GM21619 (cell line): ENCODE measurements at regions not wholly inside any gene's neighbourhood (a gene's known extent, or its start where the extent isn't known, plus 50 kb on each side); places are given as distances from the start of the nearest gene placed in this dataset.
A peak's percentile ranks its signal among the peaks of the same experiment; 100 is the strongest.
"Not testable (repeated sequence)": the region's sequence is repeated elsewhere in the genome, so short reads cannot be mapped to it uniquely, and the experiment has no call there.

Experiments used
- ATAC-seq: cut with Tn5 transposase; IDR thresholded peaks from one replicate; pipeline ENCODE4 v1.9.1; 2021; ENCODE audit not compliant: unreplicated experiment

GRCh38 chr2:167844714-167845530 is 402.5 kb downstream of the STK39 start:
- ATAC-seq: no peak

GRCh38 chr2:167843657-167844056 is 403.7 kb downstream of the STK39 start:
- ATAC-seq: no peak

DNA sequence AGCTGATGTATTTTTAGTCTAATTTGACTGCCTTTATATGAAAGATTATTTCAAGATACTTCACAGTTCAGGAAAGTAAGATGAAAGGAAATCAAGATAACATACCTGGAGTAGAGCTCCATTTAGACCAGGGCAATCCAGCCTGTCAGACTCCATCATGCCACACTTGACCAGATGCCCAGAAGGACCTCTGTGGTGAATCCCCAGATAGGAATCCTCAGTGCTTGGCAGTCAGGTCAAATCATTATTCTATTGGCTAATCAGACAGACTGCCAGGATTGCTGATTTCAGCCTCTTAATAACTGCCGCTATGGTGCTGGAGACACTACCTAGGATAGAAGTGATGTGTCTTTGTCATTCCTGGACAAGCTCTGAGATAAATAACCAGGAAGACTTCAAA is 404.2 kb downstream of the STK39 start:
- ATAC-seq: no peak

GRCh38 chr2:167842047-167842446 is 405.3 kb downstream of the STK39 start:
- no peak for ATAC-seq

- ATAC-seq: not testable (repeated sequence)
Observed at GRCh38 chr2:167835290-167835689, 412.1 kb downstream of the STK39 start.

- no peak for ATAC-seq
Observed at GRCh38 chr2:167834707-167835106, 412.7 kb downstream of the STK39 start.

GRCh38 chr2:167833294-167833693 is 414.1 kb downstream of the STK39 start:
- no peak for ATAC-seq

DNA sequence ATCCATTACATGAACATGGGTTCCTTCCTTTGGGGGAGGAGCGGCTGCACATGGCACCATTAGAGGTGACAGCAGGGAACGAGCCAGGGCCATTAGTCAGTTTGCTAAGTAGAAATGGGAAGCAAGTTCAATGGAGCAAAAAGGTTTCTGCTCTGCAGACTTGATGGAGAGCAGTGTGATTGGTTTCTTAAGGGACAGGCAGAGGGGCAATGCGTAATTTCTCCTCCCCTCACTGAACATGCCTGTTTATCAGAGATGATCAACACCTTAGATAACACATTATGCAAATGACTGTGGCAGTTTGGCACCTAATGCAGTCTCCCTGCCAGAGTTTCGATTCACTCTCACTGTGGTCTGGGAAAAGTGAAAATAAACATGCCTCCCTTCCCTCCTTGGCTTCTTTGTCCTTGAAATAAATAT is 414.5 kb downstream of the STK39 start:
- ATAC-seq: no peak

GRCh38 chr2:167827352-167828097 is 419.9 kb downstream of the STK39 start:
- ATAC-seq: no peak

DNA sequence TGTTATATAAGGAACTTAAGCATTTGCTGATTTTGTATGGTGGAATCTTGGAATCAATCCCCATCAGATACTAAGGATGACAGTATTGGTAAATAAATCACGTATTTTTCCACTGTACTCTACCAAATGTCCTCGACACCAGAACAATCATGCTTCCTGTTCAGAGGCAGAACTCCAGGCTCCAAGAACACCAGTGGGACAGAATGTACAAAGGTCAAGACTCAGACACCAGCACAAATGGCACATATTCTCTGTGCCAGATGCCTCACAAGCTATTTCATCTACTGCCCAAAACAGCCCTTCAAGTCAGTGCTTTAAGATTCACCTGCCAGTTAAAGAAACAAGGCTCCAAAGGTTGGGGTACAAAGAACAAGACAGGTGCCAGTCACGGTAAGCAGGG is 420.5 kb downstream of the STK39 start:
- ATAC-seq: no peak

DNA sequence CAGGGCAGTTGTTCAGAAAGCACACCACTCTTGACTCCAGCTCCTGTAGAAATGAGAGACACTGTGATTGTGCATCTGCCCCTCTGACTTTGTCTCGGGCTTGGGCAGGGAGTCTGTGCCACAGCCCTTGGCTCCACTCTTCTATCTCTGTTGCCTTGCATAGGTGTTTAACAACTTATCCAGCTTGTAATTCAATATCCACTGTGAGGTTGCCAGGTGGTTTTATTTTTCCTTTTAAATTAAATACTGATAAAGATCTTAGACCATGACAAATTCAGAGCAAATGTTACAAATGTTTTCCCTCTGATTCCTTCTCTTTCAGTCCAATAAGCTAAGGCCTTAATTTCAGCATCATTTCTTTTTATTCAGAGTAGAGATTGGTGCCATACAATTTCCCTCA is 421.7 kb downstream of the STK39 start:
- no peak for ATAC-seq

DNA sequence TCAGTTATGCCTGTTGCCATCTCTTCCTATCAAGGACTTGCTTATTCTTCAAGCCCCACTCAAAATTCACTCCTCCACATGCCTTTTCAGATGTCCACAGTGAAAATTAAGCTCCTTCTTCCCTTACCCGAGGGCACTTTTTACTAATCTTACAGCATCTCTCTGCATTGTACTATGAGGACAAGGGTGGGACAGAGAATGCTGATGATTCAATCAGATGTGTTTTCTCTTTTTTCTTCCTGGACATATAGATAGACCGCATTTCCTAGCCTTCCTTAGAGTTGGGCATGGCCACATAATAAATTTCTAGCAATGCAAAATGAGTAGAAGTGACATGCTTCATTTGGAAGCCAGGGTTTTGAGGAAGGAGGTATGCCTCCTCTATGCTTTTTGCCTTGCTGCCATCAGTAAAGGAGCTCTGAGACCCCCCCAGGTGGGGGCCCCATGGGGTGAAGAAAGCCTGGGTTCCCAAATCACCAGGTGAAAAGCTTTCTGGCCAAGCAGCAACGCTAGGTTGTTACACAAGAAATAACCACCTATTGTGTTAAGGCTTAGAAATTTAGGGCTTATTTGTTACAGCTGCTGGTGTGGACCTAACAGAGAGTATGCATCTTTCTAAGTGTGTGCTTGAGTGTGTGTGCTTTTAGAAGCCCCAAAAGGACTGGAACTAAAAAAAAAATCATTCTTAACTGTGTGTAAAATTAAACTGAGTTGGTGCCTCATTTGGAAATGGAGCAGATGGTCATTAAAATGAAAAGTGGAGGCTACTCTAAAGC is 424.5 kb downstream of the STK39 start:
- ATAC-seq: no peak

- no peak for ATAC-seq
Observed at GRCh38 chr2:167820488-167820887, 426.9 kb downstream of the STK39 start.

DNA sequence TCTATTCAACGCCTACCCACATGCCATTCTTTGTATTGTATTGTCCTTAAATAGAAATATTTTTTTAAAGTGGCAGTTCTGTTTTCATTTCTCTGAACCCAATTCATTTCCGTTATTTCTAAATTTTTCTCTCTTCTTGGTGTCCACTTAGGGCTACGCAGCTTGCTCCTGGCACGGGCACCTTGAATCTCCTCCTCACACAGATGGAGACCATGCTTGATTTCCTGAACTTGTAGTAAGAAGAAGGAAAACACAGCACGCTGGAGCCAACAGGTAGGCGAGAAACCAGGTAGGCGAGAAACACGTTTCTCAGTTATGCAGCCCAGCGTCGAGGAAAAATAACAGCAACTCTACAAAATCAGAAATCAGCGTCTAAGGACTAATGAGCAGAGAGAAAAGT is 428.9 kb downstream of the STK39 start:
- no peak for ATAC-seq

DNA sequence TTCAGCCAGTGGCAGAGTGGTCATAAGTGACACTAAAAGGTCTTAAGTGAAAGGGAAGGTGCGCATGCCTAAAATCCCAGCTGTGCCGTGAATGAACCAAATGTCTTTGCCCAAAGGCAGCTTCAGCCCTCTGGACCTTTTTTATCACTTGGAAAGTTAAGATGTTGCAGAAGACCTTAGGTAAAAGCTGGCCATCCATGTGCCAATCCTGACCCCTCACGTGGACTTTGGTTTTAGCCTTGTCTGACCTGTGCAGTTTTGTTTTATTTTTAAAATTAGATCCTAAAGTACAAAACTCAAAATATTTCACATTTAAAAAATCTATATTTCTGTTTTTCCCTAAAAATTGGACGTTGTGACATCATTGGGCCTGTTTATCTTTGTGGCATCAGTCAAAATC is 429.5 kb downstream of the STK39 start:
- no peak for ATAC-seq

GRCh38 chr2:167817422-167817821 is 430.0 kb downstream of the STK39 start:
- no peak for ATAC-seq

DNA sequence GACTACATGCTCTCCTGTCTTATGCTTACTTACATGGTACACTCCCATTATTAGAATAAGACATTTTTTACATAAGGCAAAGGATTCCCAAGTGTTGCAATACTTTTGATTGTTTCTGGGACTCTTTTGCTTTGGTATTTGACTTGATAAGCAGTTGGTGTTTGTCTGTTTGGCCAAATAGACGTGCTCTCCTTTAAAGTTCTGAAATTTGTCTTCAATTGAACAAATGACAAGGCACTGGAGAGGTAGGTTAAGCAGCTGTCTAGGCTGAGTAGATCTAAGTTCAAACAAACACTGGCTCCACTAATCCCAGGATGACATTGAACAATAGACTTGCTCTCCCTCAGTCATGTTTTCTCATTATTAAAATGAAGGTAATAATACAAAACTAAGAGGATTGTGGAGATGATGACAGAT is 430.5 kb downstream of the STK39 start:
- no peak for ATAC-seq

- ATAC-seq: peak; percentile 76
Observed at GRCh38 chr2:167814881-167815718, 432.3 kb downstream of the STK39 start.

- ATAC-seq: not testable (repeated sequence)
Observed at GRCh38 chr2:167814482-167814880, 432.9 kb downstream of the STK39 start.

GRCh38 chr2:167809799-167810198 is 437.6 kb downstream of the STK39 start:
- not testable (repeated sequence) for ATAC-seq
